Breast epithelium (tissue), 4 donors: ENCODE measurements at regions not wholly inside any gene's neighbourhood (a gene's known extent, or its start where the extent isn't known, plus 50 kb on each side); places are given as distances from the start of the nearest gene placed in this dataset.

Experiments used
- DNase-seq, 2 donors: peaks; one replicate each; pipeline ENCODE4 v3.0.0-alpha.2; 2019; ENCODE audit warnings: low spot score in 2 of 2
- H3K27ac ChIP-seq, 2 donors: fragments of 200-600 bp; sonication (generic) in 1 of 2; one replicate each; pipeline ENCODE4 v1.5.1; 2016 to 2019; ENCODE audit warnings: mild to moderate bottlenecking in 1 of 2
- H3K27me3 ChIP-seq, 2 donors: fragments of 200-600 bp; sonication (generic) in 1 of 2; one replicate each; pipeline versions ENCODE4 v1.5.1 to v1.6.0; 2017 to 2019; ENCODE audit warnings: control low read depth in 1 of 2, mild to moderate bottlenecking in 1 of 2
- H3K36me3 ChIP-seq: fragments of 200-600 bp; one replicate; pipeline ENCODE4 v1.5.1; 2019
- H3K4me1 ChIP-seq, 2 donors: fragments of 200-600 bp; sonication (generic); one replicate each; pipeline ENCODE4 v1.5.1; 2016 to 2019; ENCODE audit warnings: control low read depth in 1 of 2
- H3K4me3 ChIP-seq, 3 donors: fragments of 200-600 bp; sonication (generic); 1 replicate in 2 of 3; 2 replicates in 1 of 3; pipeline ENCODE4 v1.5.1; 2016 to 2019; ENCODE audit warnings: mild to moderate bottlenecking in 3 of 3, moderate library complexity in 2 of 3
- H3K9me3 ChIP-seq, 2 donors: fragments of 200-600 bp; sonication (generic) in 1 of 2; one replicate each; pipeline ENCODE4 v1.5.1; 2016 to 2019; ENCODE audit warnings: control low read depth in 1 of 2
- POLR2A ChIP-seq: fragments of 450-650 bp; IDR thresholded peaks from one replicate; pipeline ENCODE4 v1.6.1; 2016; ENCODE audit warnings: antibody characterized with exemption, mild to moderate bottlenecking, moderate library complexity
- POLR2AphosphoS5 ChIP-seq, 3 donors: sonication (generic); formaldehyde crosslinking; IDR thresholded peaks; one replicate each; pipeline ENCODE4 v1.6.1; 2017; ENCODE audit warnings: antibody characterized with exemption in 3 of 3
- intact Hi-C: fragments of 100-400 bp; cut with DNase I; formaldehyde crosslinking; loops from one replicate; pipeline ENCODE4 v1.15.1; 2023; ENCODE audit warnings: low total_unique reads
- TF ChIP-seq, protein P1 (sequence below), 3 donors: fragments of 450-650 bp; IDR thresholded peaks; one replicate each; pipeline ENCODE4 v1.5.1; 2016 to 2017; ENCODE audit warnings: antibody characterized with exemption in 3 of 3, mild to moderate bottlenecking in 3 of 3, moderate library complexity in 3 of 3

- TF ChIP-seq, protein P1, sequence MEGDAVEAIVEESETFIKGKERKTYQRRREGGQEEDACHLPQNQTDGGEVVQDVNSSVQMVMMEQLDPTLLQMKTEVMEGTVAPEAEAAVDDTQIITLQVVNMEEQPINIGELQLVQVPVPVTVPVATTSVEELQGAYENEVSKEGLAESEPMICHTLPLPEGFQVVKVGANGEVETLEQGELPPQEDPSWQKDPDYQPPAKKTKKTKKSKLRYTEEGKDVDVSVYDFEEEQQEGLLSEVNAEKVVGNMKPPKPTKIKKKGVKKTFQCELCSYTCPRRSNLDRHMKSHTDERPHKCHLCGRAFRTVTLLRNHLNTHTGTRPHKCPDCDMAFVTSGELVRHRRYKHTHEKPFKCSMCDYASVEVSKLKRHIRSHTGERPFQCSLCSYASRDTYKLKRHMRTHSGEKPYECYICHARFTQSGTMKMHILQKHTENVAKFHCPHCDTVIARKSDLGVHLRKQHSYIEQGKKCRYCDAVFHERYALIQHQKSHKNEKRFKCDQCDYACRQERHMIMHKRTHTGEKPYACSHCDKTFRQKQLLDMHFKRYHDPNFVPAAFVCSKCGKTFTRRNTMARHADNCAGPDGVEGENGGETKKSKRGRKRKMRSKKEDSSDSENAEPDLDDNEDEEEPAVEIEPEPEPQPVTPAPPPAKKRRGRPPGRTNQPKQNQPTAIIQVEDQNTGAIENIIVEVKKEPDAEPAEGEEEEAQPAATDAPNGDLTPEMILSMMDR (IDR thresholded peaks at IDR 0.05), result no peak
- no peak for TF ChIP-seq POLR2A
- no peak for TF ChIP-seq POLR2AphosphoS5 (IDR thresholded peaks at IDR 0.05)
- Histone ChIP-seq H3K36me3 (no peaks in the 10 kb centered on the region), H3K4me3 (no peak overlapping the region), H3K27me3 (no peaks in the 10 kb centered on the region), H3K4me1 (no peaks in the 10 kb centered on the region), H3K27ac (no peak overlapping the region), H3K9me3 (peaks cover 0 to 4% of the 10 kb centered on the region in 2 donors)
- no peak for DNase-seq
- intact Hi-C loops, result no loop called here
Observed at GRCh38 chr6:68082086-68082485, 553.0 kb upstream of the ADGRB3 start.

- H3K4me3 ChIP-seq, result no peak overlapping the region
- intact Hi-C loops, result no loop called here
Observed at GRCh38 chr6:68080074-68080473, 555.0 kb upstream of the ADGRB3 start.

DNA sequence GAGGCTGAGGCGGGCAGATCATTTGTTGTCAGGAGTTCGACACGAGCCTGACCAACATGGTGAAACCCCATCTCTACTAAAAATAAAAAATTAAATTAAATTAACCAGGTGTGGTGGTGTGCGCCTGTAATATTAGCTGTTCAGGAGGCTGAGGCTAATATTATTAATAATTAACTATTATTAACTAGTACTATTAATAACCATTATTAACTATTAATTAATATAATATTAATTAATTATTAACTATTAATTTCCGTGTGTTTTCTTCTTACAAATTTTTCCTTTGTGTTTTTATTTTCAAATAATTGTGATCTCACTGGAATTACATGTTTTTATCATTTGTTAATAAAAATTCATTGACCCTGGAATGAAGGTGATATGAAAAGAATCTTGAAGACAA is 557.4 kb upstream of the ADGRB3 start:
- H3K4me3 ChIP-seq, result no peak overlapping the region
- no peaks in the 10 kb centered on the region for H3K9me3 ChIP-seq
- DNase-seq, result no peak
- intact Hi-C loops, result no loop called here
- no peaks in the 10 kb centered on the region for H3K4me1 ChIP-seq
- no peaks in the 10 kb centered on the region for H3K27me3 ChIP-seq
- TF ChIP-seq, protein P1 (IDR thresholded peaks at IDR 0.05), result no peak
- TF ChIP-seq POLR2A (no peak), POLR2AphosphoS5 (IDR thresholded peaks at IDR 0.05) (no peak)
- H3K36me3 ChIP-seq, result no peaks in the 10 kb centered on the region
- H3K27ac ChIP-seq, result no peak overlapping the region

More at GRCh38 chr6:68080074-68080473, 555.0 kb upstream of the ADGRB3 start:
- Histone ChIP-seq H3K27me3 (no peaks in the 10 kb centered on the region), H3K27ac (no peak overlapping the region), H3K4me1 (no peaks in the 10 kb centered on the region), H3K9me3 (no peaks in the 10 kb centered on the region), H3K36me3 (no peaks in the 10 kb centered on the region)
- TF ChIP-seq, protein P1 (IDR thresholded peaks at IDR 0.05), result no peak
- TF ChIP-seq POLR2A (no peak), POLR2AphosphoS5 (IDR thresholded peaks at IDR 0.05) (no peak)
- DNase-seq, result no peak

GRCh38 chr6:68071740-68072139 is 563.3 kb upstream of the ADGRB3 start:
- H3K27me3 ChIP-seq, result no peaks in the 10 kb centered on the region
- TF ChIP-seq, protein P1 (IDR thresholded peaks at IDR 0.05), result no peak
- TF ChIP-seq POLR2AphosphoS5 (IDR thresholded peaks at IDR 0.05) (no peak), POLR2A (no peak)
- H3K4me1 ChIP-seq, result no peaks in the 10 kb centered on the region
- no peaks in the 10 kb centered on the region for H3K9me3 ChIP-seq
- DNase-seq, result no peak
- no peak overlapping the region for H3K4me3 ChIP-seq
- no peaks in the 10 kb centered on the region for H3K36me3 ChIP-seq
- intact Hi-C loops, result no loop called here
- H3K27ac ChIP-seq, result no peak overlapping the region

DNA sequence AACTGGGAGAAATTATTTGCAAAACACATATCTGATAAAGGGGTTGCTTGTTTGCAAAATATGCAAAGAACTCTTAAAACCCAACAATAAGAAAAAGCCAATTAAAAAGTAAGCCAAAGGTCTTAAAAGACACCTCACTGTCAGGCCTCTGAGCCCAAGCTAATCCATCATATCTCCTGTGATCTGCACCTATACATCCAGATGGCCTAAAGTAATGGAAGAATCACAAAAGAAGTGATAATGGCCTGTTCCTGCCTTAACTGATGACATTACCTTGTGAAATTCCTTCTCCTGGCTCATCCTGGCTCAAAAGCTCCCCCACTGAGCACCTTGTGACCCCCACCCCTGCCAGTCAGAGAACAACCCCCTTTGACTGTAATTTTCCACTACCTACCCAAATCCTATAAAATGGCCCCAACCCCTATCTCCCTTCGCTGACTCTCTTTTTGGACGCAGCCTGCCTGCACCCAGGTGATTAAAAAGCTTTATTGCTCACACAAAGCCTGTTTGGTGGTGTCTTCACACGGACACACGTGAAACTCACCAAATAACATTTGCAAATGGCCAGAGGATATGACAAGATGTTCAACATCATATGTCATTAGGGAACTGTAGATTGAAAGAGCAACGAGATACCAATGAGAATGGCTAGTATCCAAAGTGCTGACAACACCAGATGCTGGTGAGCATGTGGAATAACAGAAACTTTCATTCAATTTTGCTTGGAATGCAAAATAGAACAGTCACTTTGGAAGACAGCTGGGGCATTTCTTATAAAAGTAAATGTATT is 565.0 kb upstream of the ADGRB3 start:
- Histone ChIP-seq H3K9me3 (no peaks in the 10 kb centered on the region), H3K36me3 (no peaks in the 10 kb centered on the region), H3K4me3 (no peak overlapping the region), H3K27me3 (no peaks in the 10 kb centered on the region), H3K4me1 (no peaks in the 10 kb centered on the region), H3K27ac (no peak overlapping the region)
- intact Hi-C loops, result no loop called here
- TF ChIP-seq, protein P1 (IDR thresholded peaks at IDR 0.05), result no peak
- TF ChIP-seq POLR2AphosphoS5 (IDR thresholded peaks at IDR 0.05), result no peak
- TF ChIP-seq POLR2A, result no peak
- no peak for DNase-seq
